SK-N-SH (cell line): ENCODE measurements at regions not wholly inside any gene's neighbourhood (a gene's known extent, or its start where the extent isn't known, plus 50 kb on each side); places are given as distances from the start of the nearest gene placed in this dataset.
A peak's percentile ranks its signal among the peaks of the same experiment; 100 is the strongest.

ENCODE experiments used
- CTCF ChIA-PET: fragments of 300-600, 350-600 bp; formaldehyde crosslinking; extraction: SDS; loops from one replicate; lab custom pipeline; 2021; lab: Yijun Ruan, JAX
- POLR2A ChIA-PET: fragments of 350-600 bp; sonication (Branson Sonifier 250); formaldehyde crosslinking; extraction: SDS; loops from one replicate; lab custom pipeline; 2020; ENCODE audit warnings: antibody characterized with exemption, inconsistent platforms; lab: Yijun Ruan, JAX
- DNase-seq: peaks from one replicate; pipeline ENCODE4 v3.0.0; 2012
- H2AFZ ChIP-seq: fragments of 200-600 bp; sonication (generic); 2 replicates; pipeline ENCODE4 v1.8.1; 2016; ENCODE audit warnings: antibody characterized with exemption, mild to moderate bottlenecking, low read depth
- H3F3A ChIP-seq: fragments of 200-600 bp; sonication (generic); replicated peaks from 2 replicates; pipeline ENCODE3; 2016; ENCODE audit warnings: antibody characterized with exemption, mild to moderate bottlenecking; ENCODE audit not compliant: insufficient read depth
- H3K27ac ChIP-seq, 2 experiments: fragments of 200-500 bp in 1 of 2; fragments of 200-600 bp in 1 of 2; sonication (Bioruptor generic) in 1 of 2; sonication (generic), shearing (Covaris generic) in 1 of 2; 2 replicates each; pipeline versions ENCODE4 v1.5.1 to v1.6.1; 2014 to 2016; ENCODE audit warnings: low read depth in 2 of 2, inconsistent platforms in 1 of 2, low read length in 1 of 2, mild to moderate bottlenecking in 1 of 2, mixed read lengths in 1 of 2
- H3K27me3 ChIP-seq: fragments of 200-600 bp; sonication (generic), shearing (Covaris generic); 2 replicates; pipeline ENCODE4 v1.6.1; 2016; ENCODE audit warnings: mixed run types; ENCODE audit not compliant: insufficient read depth
- H3K36me3 ChIP-seq, 2 experiments: fragments of 200-500 bp in 1 of 2; fragments of 200-600 bp in 1 of 2; sonication (Bioruptor generic) in 1 of 2; sonication (generic) in 1 of 2; replicated peaks in 1 of 2; 2 replicates each; pipeline versions ENCODE3 to v1.5.1; 2014 to 2016; ENCODE audit warnings: low read length in 1 of 2, mild to moderate bottlenecking in 1 of 2; ENCODE audit not compliant: insufficient read depth in 2 of 2, control insufficient read depth in 1 of 2
- H3K4me1 ChIP-seq, 2 experiments: fragments of 200-500 bp in 1 of 2; fragments of 200-600 bp in 1 of 2; sonication (Bioruptor generic) in 1 of 2; sonication (generic), shearing (Covaris generic) in 1 of 2; 2 replicates each; pipeline versions ENCODE4 v1.5.1 to v1.6.1; 2014 to 2016; ENCODE audit warnings: low read depth in 1 of 2, low read length in 1 of 2, mixed run types in 1 of 2; ENCODE audit not compliant: insufficient read depth in 2 of 2, control insufficient read depth in 1 of 2
- H3K4me2 ChIP-seq: fragments of 200-600 bp; sonication (generic), shearing (Covaris generic); 2 replicates; pipeline ENCODE4 v1.6.1; 2017; ENCODE audit warnings: mixed run types
- H3K4me3 ChIP-seq, 2 experiments: fragments of 200-500 bp in 1 of 2; fragments of 200-600 bp in 1 of 2; sonication (Bioruptor generic) in 1 of 2; sonication (generic), shearing (Covaris generic) in 1 of 2; 2 replicates each; pipeline versions ENCODE4 v1.5.1 to v1.8.1; 2014 to 2016; ENCODE audit warnings: low read depth in 2 of 2, inconsistent platforms in 1 of 2, low read length in 1 of 2, mild to moderate bottlenecking in 1 of 2, mixed read lengths in 1 of 2, moderate library complexity in 1 of 2
- H3K79me2 ChIP-seq: fragments of 200-600 bp; sonication (generic); 2 replicates; pipeline ENCODE4 v1.8.1; 2017; ENCODE audit warnings: mild to moderate bottlenecking; ENCODE audit not compliant: insufficient read depth
- H3K9ac ChIP-seq: fragments of 200-600 bp; sonication (generic); 2 replicates; pipeline ENCODE4 v1.6.1; 2017; ENCODE audit warnings: mixed run types
- H3K9me2 ChIP-seq: fragments of 200-600 bp; sonication (generic); 2 replicates; pipeline ENCODE4 v1.6.1; 2017; ENCODE audit warnings: mixed run types
- H3K9me3 ChIP-seq: fragments of 200-600 bp; sonication (generic); 2 replicates; pipeline ENCODE4 v1.6.1; 2017; ENCODE audit warnings: mixed run types, mild to moderate bottlenecking, moderate library complexity
- H4K20me1 ChIP-seq: fragments of 200-600 bp; sonication (generic); 2 replicates; pipeline ENCODE4 v1.6.1; 2017; ENCODE audit warnings: mild to moderate bottlenecking, mixed run types; ENCODE audit not compliant: insufficient read depth
- CTCF ChIP-seq: fragments of 200-600 bp; sonication (generic); IDR thresholded peaks from 2 replicates; pipeline ENCODE4 v1.6.1; 2017; ENCODE audit warnings: antibody characterized with exemption, mild to moderate bottlenecking, moderate library complexity
- ELF1 ChIP-seq: IDR thresholded peaks from 2 replicates; pipeline ENCODE4 v1.4.0; 2012
- GATA2 ChIP-seq: sonication (generic); formaldehyde crosslinking; IDR thresholded peaks from 2 replicates; pipeline ENCODE4 v1.5.0; 2020; ENCODE audit warnings: mild to moderate bottlenecking, missing genetic modification reagents
- MEF2A ChIP-seq: IDR thresholded peaks from 2 replicates; pipeline ENCODE4 v1.4.0; 2012; ENCODE audit warnings: low read depth, borderline replicate concordance
- MXI1 ChIP-seq: IDR thresholded peaks from 2 replicates; pipeline ENCODE4 v1.6.1; 2012; ENCODE audit warnings: mild to moderate bottlenecking, low read depth, low read length, improper control_type of control experiment
- REST ChIP-seq: IDR thresholded peaks from 2 replicates; pipeline ENCODE4 v1.6.1; 2012; ENCODE audit warnings: mild to moderate bottlenecking, low read depth, low read length, moderate library complexity
- RXRA ChIP-seq: IDR thresholded peaks from 2 replicates; pipeline ENCODE4 v1.4.0; 2012; ENCODE audit warnings: low read depth, mild to moderate bottlenecking, borderline replicate concordance
- TAF1 ChIP-seq: IDR thresholded peaks from 2 replicates; pipeline ENCODE4 v1.6.1; 2012; ENCODE audit warnings: low read depth, mild to moderate bottlenecking, low read length, moderate library complexity, borderline replicate concordance
- TEAD4 ChIP-seq: IDR thresholded peaks from 2 replicates; pipeline ENCODE4 v1.4.0; 2012; ENCODE audit warnings: mild to moderate bottlenecking, borderline replicate concordance; ENCODE audit not compliant: insufficient read depth
- ZBTB33 ChIP-seq: IDR thresholded peaks from 2 replicates; pipeline ENCODE4 v1.4.0; 2012; ENCODE audit warnings: low read depth, borderline replicate concordance
- WGBS: methylation state at CpG from one replicate; pipeline ENCODE4 v1.1.6; 2017; ENCODE audit warnings: low lambda C conversion rate; 5-methylcytosine and 5-hydroxymethylcytosine counted together

GRCh38 chr4:149902242-149902641, 86.6 kb upstream of the IQCM start:
- H3K27ac ChIP-seq = no peak overlapping the region
- H4K20me1 ChIP-seq = no peaks in the 10 kb centered on the region
- H3K9me2 ChIP-seq = no peaks in the 10 kb centered on the region
- H3K4me1 ChIP-seq = no peaks in the 10 kb centered on the region; a peak in 1 of 4 replicates
- no peak overlapping the region for H2AFZ ChIP-seq
- 36% methylated on average over 2 of the region's 2 CpGs for WGBS
- ChIA-PET CTCF (no interaction called here), POLR2A (no interaction called here)
- H3K27me3 ChIP-seq = no peaks in the 10 kb centered on the region
- H3K36me3 ChIP-seq = no peaks in the 10 kb centered on the region
- H3F3A ChIP-seq = no peaks in the 10 kb centered on the region
- H3K9ac ChIP-seq = no peak overlapping the region
- TF ChIP-seq CTCF (no peak), RXRA (no peak), MXI1 (no peak), MEF2A (no peak), REST (no peak), TEAD4 (no peak), TAF1 (no peak), ZBTB33 (no peak)
- no peak overlapping the region for H3K4me3 ChIP-seq
- DNase-seq = no peak
- no peak overlapping the region for H3K4me2 ChIP-seq
- no peaks in the 10 kb centered on the region for H3K9me3 ChIP-seq
- H3K79me2 ChIP-seq = no peaks in the 10 kb centered on the region

GRCh38 chr4:149910177-149910576, 94.5 kb upstream of the IQCM start:
- Histone ChIP-seq H3K27ac (no peak overlapping the region), H3K4me3 (no peak overlapping the region), H3K9ac (no peak overlapping the region), H3K27me3 (no peaks in the 10 kb centered on the region), H3K4me2 (no peak overlapping the region), H3K79me2 (no peaks in the 10 kb centered on the region), H3K36me3 (no peaks in the 10 kb centered on the region), H3F3A (no peaks in the 10 kb centered on the region), H3K4me1 (peaks cover 4 to 7% of the 10 kb centered on the region in 2 experiments; a peak in 3 of 4 replicates), H3K9me2 (no peaks in the 10 kb centered on the region), H4K20me1 (no peaks in the 10 kb centered on the region), H3K9me3 (no peaks in the 10 kb centered on the region), H2AFZ (no peak overlapping the region)
- no peak for DNase-seq
- WGBS = 37% methylated on average over 3 of the region's 3 CpGs
- TF ChIP-seq GATA2 (CRISPR knock-in tag) = peak; percentile 19; the same call in 1 of the 2 replicates
- TF ChIP-seq ELF1 = no peak
- ChIA-PET POLR2A (no interaction called here), CTCF (no interaction called here)
